Loucy (cell line): ENCODE measurements at regions not wholly inside any gene's neighbourhood (a gene's known extent, or its start where the extent isn't known, plus 50 kb on each side); places are given as distances from the start of the nearest gene placed in this dataset.

ENCODE experiments used
- EZH2phosphoT487 ChIP-seq: fragments of 200-600 bp; IDR thresholded peaks from 2 replicates; pipeline ENCODE4 v1.6.1; 2018; ENCODE audit warnings: antibody characterized with exemption, mild to moderate bottlenecking, moderate library complexity, borderline replicate concordance
- TF ChIP-seq, protein P1 (sequence below): fragments of 200-600 bp; sonication (generic); conservative IDR thresholded peaks from 2 replicates; pipeline ENCODE4 v1.5.1; 2014; ENCODE audit warnings: mild to moderate bottlenecking, antibody characterized with exemption, low read length

- TF ChIP-seq, protein P1, sequence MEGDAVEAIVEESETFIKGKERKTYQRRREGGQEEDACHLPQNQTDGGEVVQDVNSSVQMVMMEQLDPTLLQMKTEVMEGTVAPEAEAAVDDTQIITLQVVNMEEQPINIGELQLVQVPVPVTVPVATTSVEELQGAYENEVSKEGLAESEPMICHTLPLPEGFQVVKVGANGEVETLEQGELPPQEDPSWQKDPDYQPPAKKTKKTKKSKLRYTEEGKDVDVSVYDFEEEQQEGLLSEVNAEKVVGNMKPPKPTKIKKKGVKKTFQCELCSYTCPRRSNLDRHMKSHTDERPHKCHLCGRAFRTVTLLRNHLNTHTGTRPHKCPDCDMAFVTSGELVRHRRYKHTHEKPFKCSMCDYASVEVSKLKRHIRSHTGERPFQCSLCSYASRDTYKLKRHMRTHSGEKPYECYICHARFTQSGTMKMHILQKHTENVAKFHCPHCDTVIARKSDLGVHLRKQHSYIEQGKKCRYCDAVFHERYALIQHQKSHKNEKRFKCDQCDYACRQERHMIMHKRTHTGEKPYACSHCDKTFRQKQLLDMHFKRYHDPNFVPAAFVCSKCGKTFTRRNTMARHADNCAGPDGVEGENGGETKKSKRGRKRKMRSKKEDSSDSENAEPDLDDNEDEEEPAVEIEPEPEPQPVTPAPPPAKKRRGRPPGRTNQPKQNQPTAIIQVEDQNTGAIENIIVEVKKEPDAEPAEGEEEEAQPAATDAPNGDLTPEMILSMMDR, result no peak
- no peak for TF ChIP-seq EZH2phosphoT487
Observed at GRCh38 chr2:217612920-217613319, 389.9 kb downstream of the TNS1 start.
